ENCODE measurements at regions not wholly inside any gene's neighbourhood (a gene's known extent, or its start where the extent isn't known, plus 50 kb on each side); places are given as distances from the start of the nearest gene placed in this dataset.

GRCh38 chr22:44557064-44557748, 59.2 kb upstream of the RTL6 start:
- no peak overlapping the region for H3K4me3 ChIP-seq (ENCODE audit: low read depth, low read length)
- DNase-seq (ENCODE audit: low read depth): no peak
- TF ChIP-seq CTCF (IDR thresholded peaks at IDR 0.05; ENCODE audit: low read depth, low read length, missing control alignments): no peak
- in situ Hi-C loops (cut with HindIII; ENCODE audit: low sequenced_read_pairs): no loop called here

GRCh38 chr22:44555597-44555996, 57.6 kb upstream of the RTL6 start:
- in situ Hi-C loops (cut with HindIII; ENCODE audit: low sequenced_read_pairs): no loop called here

GRCh38 chr22:44555046-44555445, 57.0 kb upstream of the RTL6 start:
- no peak overlapping the region for H3K4me3 ChIP-seq (ENCODE audit: low read depth, low read length)
- TF ChIP-seq CTCF (IDR thresholded peaks at IDR 0.05; ENCODE audit: low read depth, low read length, missing control alignments): no peak
- DNase-seq (ENCODE audit: low read depth): no peak
- in situ Hi-C loops (cut with HindIII; ENCODE audit: low sequenced_read_pairs): no loop called here

More at GRCh38 chr22:44555597-44555996, 57.6 kb upstream of the RTL6 start:
- no peak for TF ChIP-seq CTCF (IDR thresholded peaks at IDR 0.05; ENCODE audit: low read depth, low read length, missing control alignments)
- DNase-seq (ENCODE audit: low read depth): no peak
- no peak overlapping the region for H3K4me3 ChIP-seq (ENCODE audit: low read depth, low read length)

GRCh38 chr22:44554411-44554810, 56.4 kb upstream of the RTL6 start:
- TF ChIP-seq CTCF (IDR thresholded peaks at IDR 0.05; ENCODE audit: low read depth, low read length, missing control alignments): no peak
- in situ Hi-C loops (cut with HindIII; ENCODE audit: low sequenced_read_pairs): loop anchor here (5.0 kb wide), 1 partner anchor 472 kb away; no protein-coding TSS in a partner anchor

GRCh38 chr22:44550711-44551491, 52.9 kb upstream of the RTL6 start:
- in situ Hi-C loops (cut with HindIII; ENCODE audit: low sequenced_read_pairs): loop anchor here (5.0 kb wide), 1 partner anchor 469 kb away; no protein-coding TSS in a partner anchor
- peak overlapping the region; percentile 9 for H3K4me3 ChIP-seq (ENCODE audit: low read depth, low read length)
- DNase-seq (ENCODE audit: low read depth): peak; percentile 51
- no peak for TF ChIP-seq CTCF (IDR thresholded peaks at IDR 0.05; ENCODE audit: low read depth, low read length, missing control alignments)

More at GRCh38 chr22:44554411-44554810, 56.4 kb upstream of the RTL6 start:
- no peak overlapping the region for H3K4me3 ChIP-seq (ENCODE audit: low read depth, low read length)
- no peak for DNase-seq (ENCODE audit: low read depth)

GRCh38 chr22:44549701-44550100, 51.7 kb upstream of the RTL6 start:
- TF ChIP-seq CTCF (IDR thresholded peaks at IDR 0.05; ENCODE audit: low read depth, low read length, missing control alignments): no peak
- in situ Hi-C loops (cut with HindIII; ENCODE audit: low sequenced_read_pairs): loop anchor here (5.0 kb wide), 1 partner anchor 467 kb away; no protein-coding TSS in a partner anchor
- H3K4me3 ChIP-seq (ENCODE audit: low read depth, low read length): no peak overlapping the region
- no peak for DNase-seq (ENCODE audit: low read depth)
